H1 (cell line): ENCODE measurements at regions not wholly inside any gene's neighbourhood (a gene's known extent, or its start where the extent isn't known, plus 50 kb on each side); places are given as distances from the start of the nearest gene placed in this dataset.

Experiments
- CHD1 ChIP-seq: IDR thresholded peaks from 2 replicates; pipeline ENCODE4 v1.6.1; 2012; ENCODE audit warnings: low read depth, low read length, improper control_type of control experiment
- CHD7 ChIP-seq: fragments of 300-600 bp; sonication (generic); IDR thresholded peaks from 2 replicates; pipeline ENCODE4 v1.7.1; 2012; ENCODE audit warnings: low read length, moderate library complexity, mild to moderate bottlenecking, inconsistent platforms; ENCODE audit not compliant: insufficient replicate concordance
- JUND ChIP-seq: IDR thresholded peaks from 2 replicates; pipeline ENCODE4 v1.6.1; 2011; ENCODE audit warnings: mild to moderate bottlenecking, improper control_type of control experiment, low read length
- SP1 ChIP-seq: IDR thresholded peaks from 2 replicates; pipeline ENCODE4 v1.6.1; 2011; ENCODE audit warnings: low read depth, low read length
- YY1 ChIP-seq: IDR thresholded peaks from 2 replicates; pipeline ENCODE4 v1.6.1; 2011; ENCODE audit warnings: low read depth, mild to moderate bottlenecking, low read length
- ZNF274 ChIP-seq: IDR thresholded peaks from 2 replicates; pipeline ENCODE4 v1.7.0; 2012; ENCODE audit warnings: low read length, borderline replicate concordance; ENCODE audit errors: extremely low read depth

GRCh38 chr13:64090311-64090710 is 2674.7 kb upstream of the PCDH20 start (continued):
- no peak for TF ChIP-seq CHD7
- no peak for TF ChIP-seq JUND
- TF ChIP-seq YY1, result no peak
- TF ChIP-seq SP1, result no peak
- TF ChIP-seq CHD1, result no peak
- TF ChIP-seq ZNF274, result no peak
